ENCODE measurements at regions not wholly inside any gene's neighbourhood (a gene's known extent, or its start where the extent isn't known, plus 50 kb on each side); places are given as distances from the start of the nearest gene placed in this dataset.

GRCh38 chr13:80121038-80121437, 219.9 kb downstream of the SPRY2 start:
- no peak for DNase-seq

DNA sequence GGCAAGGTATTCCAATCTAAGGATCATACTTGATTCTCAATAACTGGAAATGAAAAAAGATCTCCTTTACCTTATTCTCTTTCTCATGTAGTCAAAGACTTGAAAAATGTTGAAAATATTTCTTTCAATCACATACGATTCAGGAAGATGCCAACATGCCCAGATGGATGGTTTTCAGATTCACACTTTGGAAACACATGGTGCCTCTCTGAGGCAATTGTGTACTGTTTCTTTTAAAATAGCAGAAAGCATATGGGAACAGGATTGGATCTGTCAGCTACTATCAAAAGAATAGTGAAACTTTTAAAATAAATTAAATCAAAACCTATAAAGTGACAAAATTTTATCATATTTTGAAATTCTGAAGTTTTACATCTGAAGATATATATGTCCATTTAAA, 222.4 kb downstream of the SPRY2 start:
- DNase-seq = no peak

GRCh38 chr13:80118099-80118498, 222.8 kb downstream of the SPRY2 start:
- no peak for DNase-seq

DNA sequence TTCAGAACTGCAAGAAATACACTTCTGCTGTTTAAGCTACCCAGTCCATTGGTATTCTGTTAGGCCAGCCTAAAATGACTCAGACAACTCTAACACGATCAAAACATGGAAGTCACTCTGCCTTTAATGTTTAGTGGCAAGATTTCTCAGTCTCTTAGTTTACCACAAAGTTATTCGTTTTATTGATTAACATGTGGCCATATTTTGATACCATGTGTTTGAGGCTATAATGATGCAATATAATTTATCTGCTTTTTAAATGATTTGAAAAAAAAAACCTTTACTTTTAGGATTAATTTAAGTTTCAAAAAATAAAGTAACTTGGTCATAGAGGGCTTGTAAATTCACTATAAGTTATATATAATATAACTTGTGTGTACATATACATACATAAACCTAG, 223.4 kb downstream of the SPRY2 start:
- DNase-seq = no peak

GRCh38 chr13:80116107-80116506, 224.8 kb downstream of the SPRY2 start:
- DNase-seq = no peak

DNA sequence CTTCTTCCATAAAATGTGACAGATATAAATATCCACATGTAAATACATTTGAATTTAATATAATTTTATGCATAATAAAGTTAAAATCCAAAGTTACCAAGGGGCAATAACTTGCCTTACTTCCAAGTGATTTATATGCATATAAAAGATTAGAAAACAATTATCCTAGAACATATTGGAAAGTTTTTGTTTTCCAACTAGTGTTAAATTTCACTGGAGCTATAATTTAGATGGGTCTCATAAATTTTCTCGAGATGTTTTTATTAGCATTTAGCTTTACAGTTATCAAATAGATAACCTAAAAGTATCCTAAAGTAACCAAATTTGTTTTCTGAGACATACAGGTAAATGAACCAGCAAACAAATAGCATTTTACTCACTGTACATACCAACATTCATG, 225.3 kb downstream of the SPRY2 start:
- DNase-seq = no peak

GRCh38 chr13:80113714-80114454, 227.0 kb downstream of the SPRY2 start:
- DNase-seq = no peak

GRCh38 chr13:80109303-80109702, 231.6 kb downstream of the SPRY2 start:
- DNase-seq = no peak

- DNase-seq = no peak
These were observed 235.6 kb downstream of the SPRY2 start for GRCh38 chr13:80105350-80105749.

DNA sequence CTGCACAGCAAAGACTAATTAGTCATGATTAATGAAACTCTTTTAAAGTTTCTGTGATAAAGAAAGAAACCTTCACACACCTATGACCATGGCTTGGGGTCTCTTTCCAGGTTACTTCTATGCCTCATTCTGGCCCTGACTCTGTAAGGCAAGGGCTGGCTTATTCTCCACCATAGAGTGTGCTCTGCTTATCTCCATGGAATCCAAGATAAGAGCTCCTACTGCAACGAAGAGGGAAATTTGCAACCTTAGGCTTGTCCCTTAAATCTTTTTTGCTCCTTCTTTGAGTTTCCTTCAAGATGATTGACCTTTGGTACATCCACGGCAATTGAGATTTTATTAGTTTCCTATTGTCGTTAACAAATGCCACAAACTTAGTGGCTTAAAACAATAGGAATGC, 239.9 kb downstream of the SPRY2 start:
- no peak for DNase-seq

DNA sequence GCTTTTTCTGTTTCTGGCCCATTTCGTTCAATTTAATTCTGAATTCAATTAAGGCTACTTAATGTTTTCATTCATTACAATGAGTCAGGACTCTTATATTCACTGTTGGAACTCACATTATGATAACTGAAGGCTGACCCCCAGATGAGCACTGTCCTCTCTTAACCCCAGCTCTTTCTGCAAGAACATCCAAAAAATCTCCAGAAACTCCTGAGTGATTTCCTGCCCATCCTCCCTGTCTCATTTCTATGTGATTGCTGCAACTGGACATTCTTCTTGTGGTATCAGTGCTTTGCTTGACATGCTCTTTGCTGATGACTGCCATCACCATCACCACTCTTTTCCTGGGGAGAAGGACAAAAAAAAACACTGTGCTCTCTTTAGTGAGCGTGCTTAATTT, 240.3 kb downstream of the SPRY2 start:
- DNase-seq = no peak

DNA sequence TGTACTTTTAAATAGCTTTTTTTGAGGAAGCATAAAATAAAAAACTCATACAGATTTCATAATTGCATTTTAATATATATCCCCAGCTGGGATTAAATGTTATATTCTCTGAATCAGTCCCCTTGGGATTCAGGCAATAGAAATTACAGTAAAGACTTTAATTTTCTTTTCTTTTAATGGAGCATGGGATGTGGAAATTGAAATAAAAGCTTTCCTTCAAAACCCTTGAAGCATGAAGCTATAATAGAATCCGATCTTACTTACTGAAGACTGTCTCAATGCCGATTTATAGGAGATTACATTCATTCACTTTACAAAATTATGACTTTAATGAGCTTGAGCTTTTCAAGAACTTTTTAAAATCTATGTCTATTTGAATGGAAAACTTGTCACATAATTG, 243.4 kb downstream of the SPRY2 start:
- no peak for DNase-seq

DNA sequence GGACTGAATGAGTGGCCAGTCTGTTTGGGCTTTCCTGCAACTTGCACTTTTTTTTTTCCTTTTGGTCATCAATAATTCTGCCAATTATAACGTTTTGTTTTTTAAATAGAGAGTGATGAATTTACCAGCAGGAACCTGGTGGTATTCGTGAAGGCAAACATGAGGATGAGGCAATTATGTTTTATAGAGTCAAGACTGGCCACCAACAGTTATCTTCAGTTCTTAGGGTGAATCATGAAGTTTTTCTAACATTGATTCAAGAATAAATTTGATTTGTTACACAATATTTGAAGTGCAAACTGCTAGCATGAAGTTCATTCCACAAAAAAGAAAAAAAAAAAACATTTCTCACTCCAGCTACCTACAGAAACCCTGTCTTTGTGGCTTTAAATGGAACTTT, 244.5 kb downstream of the SPRY2 start:
- DNase-seq = no peak

GRCh38 chr13:80094526-80094925, 246.4 kb downstream of the SPRY2 start:
- DNase-seq = no peak

DNA sequence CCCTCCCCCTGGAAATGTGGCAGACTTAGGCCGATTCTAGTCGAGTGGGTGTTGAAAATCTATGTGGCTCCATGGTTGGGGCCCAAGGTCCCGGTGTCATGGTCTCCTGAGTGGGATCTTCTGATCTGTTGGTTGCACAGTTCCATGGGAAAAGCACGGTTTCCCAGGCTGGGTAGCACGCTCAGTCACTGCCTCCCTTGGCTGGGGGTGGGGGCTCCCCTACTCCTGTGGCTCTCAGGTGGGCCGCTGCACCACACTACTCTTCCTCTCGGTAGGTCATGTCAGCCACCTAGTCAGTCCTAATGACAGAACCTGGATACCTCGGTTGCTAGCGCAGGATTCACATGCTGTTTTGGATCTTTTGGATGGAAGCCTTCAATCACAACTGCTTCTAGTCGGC, 247.0 kb downstream of the SPRY2 start:
- DNase-seq = no peak

DNA sequence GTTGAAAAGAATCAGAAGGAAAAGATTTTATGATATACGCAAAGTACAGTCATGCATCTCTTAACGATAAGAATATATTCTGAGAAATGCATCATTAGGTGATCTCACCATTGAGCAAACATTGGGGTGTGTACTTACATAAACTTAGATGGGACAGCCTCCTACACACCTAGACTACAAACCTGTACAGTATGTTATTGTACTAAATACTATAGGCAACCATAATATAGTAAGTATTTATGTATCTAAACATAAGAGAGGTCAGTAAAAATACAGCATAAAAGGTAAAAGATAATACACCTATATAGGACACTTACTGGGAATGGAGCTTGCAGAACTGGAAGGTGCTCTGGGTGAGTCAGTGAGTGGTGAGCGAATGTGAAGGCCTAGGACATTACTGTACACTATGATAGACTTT, 254.6 kb downstream of the SPRY2 start:
- no peak for DNase-seq

DNA sequence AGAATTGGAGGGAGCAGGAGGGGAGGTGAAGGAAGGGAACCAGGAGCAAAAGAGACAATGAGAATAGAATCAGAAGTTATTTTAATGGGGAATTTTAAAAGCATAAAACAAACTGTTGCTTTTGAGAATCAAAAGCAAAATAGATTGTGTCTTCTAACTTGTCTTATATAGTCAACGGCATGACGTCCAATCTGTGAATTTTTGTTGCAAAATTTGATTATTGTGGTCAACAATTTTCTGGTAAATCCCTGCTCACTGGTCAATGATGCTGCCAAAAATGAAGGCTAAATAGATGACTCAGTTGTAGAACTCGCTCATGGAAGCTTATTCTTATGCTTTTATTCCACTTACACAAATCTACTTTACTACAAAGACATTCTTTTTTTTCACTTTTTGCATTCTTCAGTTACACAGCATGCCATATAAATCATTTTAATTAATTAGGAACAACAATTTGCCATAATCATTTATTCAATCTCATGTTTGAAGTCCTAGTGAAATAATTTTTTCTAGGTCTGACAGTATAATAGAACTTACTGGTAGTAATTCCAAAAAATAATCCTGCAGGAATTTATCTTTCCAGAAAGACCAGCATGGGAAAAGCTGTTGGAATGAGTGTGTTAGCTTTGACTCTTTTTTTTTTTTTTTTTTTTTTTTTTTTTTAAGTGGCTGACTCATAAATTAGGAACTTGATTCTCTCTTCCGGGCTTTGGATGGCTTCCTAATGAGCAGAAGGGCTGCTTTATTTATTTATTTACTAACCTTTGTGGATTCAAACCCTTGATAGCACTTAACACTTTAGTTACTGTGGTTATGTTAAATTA, 256.9 kb downstream of the SPRY2 start:
- DNase-seq = no peak

DNA sequence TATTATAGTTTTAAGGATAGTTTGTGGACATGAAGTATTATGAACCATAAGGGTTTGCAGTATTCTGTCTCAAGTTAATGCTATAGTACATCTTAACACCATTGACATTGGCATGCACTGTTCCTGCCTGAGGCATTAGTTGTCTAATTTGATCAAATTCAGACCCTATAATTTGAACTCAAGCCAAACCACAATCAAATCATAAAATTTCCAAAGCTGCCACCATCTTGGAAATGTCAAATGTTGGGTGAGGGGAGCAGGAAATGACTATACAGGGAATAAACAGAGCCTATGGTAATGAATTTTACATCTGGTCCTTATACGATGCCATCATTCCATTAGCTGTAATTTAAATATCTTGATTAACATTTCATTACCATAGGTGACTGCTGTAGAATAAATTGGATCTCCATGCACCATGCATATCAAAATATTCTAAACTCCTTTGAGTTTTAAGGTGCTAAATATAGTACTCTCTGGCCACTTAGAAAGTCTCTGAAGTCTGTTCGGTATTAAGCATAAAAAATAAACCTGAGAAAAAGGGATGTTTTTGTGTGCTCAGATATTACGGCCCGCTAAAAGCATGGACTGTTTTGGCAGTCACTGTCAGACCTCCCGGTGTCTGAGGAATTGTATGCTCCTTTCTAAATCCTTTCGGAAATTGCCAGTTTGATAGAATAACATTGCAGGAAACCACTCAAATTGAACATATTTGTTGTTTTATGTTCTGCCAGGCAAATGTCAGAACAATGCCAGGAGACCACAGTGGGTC, 257.7 kb downstream of the SPRY2 start:
- DNase-seq = no peak

GRCh38 chr13:80082396-80083080, 258.4 kb downstream of the SPRY2 start:
- DNase-seq = no peak

DNA sequence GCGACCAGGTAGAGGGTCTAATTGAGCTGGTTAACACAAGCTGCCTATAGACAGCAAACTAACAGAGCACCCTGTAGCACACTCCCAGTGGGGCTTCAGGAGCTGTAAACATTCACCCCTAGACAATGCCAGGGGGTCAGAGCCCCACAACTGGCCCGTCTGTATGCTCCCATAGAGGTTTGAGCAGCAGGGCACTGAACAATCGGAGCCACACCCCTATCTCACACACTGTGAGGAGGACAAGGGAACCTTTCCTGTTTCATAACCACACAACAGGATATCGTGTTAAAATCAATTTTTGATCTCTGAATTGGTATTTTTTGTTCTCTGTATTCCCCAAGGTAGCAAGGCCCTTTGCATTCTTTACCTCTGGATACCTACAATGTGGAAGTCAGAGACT, 266.1 kb downstream of the SPRY2 start:
- no peak for DNase-seq

DNA sequence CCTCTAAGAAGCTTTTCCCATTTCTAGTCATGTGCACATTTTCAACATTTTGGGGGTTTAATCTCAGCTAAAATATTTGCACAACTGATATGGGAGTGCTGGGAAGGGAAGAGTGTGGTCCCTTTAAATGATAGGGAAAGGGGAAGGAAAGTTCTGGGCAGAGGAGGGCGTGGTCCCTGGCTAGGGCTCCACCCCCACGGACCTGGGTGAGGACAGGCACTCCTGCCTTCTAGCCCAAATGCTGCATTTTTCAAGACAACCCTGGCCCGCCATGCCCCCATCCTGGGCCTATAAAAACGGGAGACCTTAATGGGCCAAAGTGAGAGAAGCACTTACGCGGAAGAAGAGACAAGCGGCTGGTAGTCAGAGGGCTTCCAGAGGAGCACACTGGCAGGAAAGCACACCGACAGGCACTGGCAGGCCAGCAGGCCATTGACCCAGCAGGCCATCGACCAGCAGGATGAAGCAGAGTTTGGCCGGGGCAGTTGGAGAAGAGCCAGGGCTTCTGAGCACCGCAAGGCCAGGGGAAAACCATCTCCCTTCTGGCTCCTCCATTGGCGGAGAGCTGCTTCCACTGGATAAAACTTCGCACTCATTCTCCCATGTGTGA, 266.7 kb downstream of the SPRY2 start:
- DNase-seq = no peak

GRCh38 chr13:80072231-80072630, 268.7 kb downstream of the SPRY2 start:
- no peak for DNase-seq
